ENCODE measurements at regions not wholly inside any gene's neighbourhood (a gene's known extent, or its start where the extent isn't known, plus 50 kb on each side); places are given as distances from the start of the nearest gene placed in this dataset.

GRCh38 chr6:206264-206663 lies 86.0 kb upstream of the DUSP22 start:
- no peak for TF ChIP-seq EZH2 (IDR thresholded peaks at IDR 0.05)
- no peak for TF ChIP-seq POLR2AphosphoS5 (IDR thresholded peaks at IDR 0.05; ENCODE audit: borderline replicate concordance, low read depth, low read length)

Data from SK-N-MC (cell line).